GM19463 (cell line): ENCODE measurements at regions not wholly inside any gene's neighbourhood (a gene's known extent, or its start where the extent isn't known, plus 50 kb on each side); places are given as distances from the start of the nearest gene placed in this dataset.
"Not testable (repeated sequence)": the region's sequence is repeated elsewhere in the genome, so short reads cannot be mapped to it uniquely, and the experiment has no call there.

Experiments
- ATAC-seq: cut with Tn5 transposase; IDR thresholded peaks from one replicate; pipeline ENCODE4 v1.9.1; 2021; ENCODE audit warnings: mild to moderate bottlenecking, moderate library complexity; ENCODE audit not compliant: unreplicated experiment

GRCh38 chr18:35864916-35865315, 107.6 kb upstream of the RMP24 start:
- no peak for ATAC-seq

DNA sequence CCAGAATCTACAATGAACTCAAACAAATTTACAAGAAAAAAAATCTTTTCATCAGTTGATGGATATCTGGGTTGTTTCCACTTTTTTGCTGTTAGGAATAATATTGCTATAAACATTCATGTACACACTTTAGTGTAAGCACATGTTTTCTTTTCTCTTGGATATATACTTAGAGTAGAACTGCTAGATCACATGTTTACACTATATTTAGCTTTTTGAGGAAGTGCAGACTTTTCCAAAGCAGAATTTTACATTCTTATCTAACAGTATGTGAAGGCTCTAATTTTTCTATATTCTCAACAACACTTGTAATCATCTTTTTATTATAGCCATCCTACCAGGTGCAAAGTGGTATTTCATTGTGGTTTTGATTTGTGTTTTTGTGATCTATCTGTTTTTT, 103.6 kb upstream of the RMP24 start:
- ATAC-seq = no peak

- ATAC-seq = no peak
Observed at GRCh38 chr18:35871337-35871736, 101.1 kb upstream of the RMP24 start.

- ATAC-seq = no peak
Observed at GRCh38 chr18:35875566-35875965, 96.9 kb upstream of the RMP24 start.

DNA sequence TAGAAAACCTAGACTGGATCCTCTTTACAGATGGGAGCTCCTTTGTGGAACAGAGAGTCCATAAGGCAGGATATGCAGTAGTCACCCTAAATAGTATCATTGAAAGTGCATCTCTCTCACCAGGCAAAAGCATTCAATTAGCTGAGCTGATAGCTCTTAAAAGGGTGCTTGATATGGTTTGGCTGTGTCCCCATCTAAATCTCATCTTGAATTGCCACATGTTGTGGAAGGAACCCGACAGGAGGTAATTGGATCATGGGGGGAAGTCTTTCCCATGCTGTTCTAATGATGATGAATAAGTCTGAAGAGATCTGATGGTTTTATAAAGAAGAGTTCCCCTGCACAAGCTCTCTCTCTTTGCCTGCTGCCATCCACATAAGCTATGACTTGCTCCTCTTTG, 96.2 kb upstream of the RMP24 start:
- ATAC-seq = no peak

DNA sequence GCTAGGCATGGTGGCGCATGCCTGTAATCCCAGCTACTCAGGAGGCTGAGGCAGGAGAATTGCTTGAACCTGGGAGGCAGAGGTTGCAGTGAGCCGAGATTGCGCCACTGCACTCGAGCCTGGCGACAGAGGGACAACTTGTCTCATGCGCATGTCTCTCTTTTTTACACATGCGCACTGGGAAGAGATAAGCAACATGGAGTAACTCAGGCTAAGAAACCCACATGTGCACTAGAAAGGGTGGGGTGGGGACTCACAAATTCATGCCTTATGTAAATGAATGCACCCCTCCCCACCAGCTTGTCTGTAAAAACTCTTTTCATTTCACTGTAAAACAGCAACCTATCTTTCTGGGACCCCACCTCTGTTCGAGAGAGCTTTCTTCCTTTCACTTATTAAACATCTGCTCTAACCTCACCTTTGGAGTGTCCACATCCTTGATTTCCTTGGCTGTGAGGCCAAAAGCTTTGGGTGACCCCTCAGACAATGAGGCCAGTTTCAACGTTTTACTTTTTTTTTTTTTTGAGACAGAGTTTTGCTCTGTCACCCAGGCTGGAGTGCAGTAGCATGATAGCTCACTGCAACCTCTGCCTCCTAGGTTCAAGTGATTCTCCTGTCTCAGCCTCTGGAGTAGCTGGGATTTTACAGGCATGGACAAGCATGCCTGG, 91.6 kb upstream of the RMP24 start:
- no peak for ATAC-seq

DNA sequence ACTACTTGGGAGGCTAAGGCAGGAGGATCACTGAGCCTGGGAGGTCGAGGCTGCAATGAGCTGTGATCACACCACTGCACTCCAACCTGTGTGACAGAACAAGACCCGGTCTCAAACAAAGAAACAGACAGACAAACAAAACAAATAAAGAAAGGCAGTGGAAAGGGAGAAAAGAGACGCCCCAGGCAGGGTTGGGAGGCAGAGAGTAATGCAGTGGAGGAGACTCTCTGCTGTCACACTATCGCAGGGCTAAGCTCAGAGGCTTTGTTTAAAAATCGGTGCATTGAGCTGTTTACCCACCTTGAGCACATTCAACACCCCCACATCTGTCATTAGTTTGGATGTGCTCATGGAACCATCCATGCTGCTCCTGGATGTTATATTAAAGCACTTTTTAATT, 84.2 kb upstream of the RMP24 start:
- no peak for ATAC-seq

DNA sequence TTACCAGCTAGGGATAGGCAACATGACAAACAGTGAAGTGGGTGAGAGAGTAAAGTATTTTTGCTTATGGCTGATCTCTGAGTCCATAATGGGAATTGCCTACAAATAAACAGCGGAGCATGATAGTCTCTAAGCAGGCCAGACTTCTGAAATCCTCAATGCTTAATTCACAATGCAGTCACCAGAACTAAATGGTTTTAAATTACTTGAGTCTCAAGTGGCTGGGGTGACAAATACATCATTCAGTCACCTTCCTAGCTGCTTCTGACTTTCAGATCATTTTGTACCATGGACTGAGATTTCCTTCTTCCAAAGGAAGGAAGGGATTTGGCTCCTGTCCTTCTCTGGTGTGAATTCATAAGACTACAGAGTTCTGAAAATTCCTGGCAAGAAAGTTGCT, 82.8 kb upstream of the RMP24 start:
- ATAC-seq = no peak

- no peak for ATAC-seq
Observed at GRCh38 chr18:35890323-35890722, 82.2 kb upstream of the RMP24 start.

- no peak for ATAC-seq
Observed at GRCh38 chr18:35892118-35892517, 80.4 kb upstream of the RMP24 start.

DNA sequence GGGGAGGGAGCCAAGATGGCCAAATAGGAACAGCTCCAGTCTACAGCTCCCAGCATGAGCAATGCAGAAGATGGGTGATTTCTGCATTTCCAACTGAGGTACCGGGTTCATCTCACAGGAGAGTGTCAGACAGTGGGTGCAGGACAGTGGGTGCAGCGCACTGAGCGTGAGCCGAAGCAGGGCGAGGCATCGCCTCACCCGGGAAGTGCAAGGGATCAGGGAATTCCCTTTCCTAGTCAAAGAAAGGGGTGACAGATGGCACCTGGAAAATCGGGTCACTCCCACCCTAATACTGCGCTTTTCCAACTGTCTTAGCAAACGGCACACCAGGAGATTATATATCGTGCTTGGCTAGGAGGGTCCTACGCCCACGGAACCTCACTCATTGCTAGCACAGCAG, 75.0 kb upstream of the RMP24 start:
- ATAC-seq = not testable (repeated sequence)

DNA sequence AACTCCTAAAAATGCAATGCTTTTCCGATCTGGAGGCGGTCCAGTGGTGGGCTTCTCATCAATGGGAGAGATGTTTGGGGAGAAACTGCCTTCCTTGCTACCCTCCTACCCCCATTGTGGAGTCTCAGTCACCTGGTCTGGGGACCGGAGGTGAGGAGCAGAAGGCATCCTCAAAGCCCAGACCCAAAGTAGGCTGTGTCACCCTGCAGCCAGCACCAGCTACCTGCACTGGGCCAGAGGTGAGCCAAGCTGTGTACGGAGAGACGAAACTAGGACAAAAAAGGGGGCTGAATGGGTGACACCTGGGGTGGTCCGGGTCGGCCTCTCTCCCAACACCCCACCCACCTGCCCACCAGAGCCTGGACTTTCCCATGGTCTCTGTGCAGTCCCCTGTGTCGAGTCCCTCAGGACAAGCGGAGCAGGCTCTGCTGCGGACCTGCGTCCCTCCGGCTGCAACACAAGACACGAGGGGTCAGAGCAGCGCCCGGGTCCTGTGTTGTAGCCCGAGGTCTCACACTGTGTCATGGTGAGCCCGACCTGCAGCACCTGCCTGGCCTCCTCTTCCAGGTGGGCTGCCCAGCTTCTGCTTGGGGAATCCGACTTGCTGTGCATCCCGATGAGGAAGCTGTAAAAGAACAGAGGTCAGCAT, 68.0 kb upstream of the RMP24 start:
- ATAC-seq = no peak

GRCh38 chr18:35905436-35905835, 67.0 kb upstream of the RMP24 start:
- ATAC-seq = no peak

DNA sequence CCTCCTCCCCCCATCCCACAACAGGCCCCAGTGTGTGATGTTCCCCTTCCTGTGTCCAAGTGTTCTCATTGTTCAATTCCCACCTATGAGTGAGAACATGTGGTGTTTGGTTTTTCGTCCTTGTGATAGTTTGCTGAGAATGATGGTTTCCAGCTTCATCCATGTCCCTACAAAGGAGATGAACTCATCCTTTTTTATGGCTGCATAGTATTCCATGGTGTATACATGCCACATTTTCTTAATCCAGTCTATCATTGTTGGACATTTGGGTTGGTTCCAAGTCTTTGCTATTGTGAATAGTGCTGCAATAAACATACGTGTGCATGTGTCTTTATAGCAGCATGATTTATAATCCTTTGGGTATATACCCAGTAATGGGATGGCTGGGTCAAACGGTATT, 66.2 kb upstream of the RMP24 start:
- ATAC-seq = not testable (repeated sequence)

DNA sequence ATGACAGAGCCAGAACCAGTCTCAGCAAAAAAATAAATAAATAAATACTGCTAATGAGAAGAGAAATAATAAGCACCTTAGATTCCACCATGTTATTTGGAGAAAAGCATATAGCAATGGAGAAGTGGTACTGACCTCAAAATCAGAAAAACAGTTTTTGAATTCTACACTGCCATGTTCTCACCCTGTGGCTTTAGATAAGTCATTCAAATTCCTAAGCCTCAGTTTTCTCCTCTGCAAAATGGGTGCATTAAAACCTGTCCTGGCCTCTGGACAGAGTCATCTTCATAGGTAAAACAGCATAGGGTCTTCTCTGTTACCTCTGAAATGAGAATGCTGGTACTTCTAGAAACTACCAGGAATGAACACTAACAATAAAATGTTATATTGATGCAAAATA, 62.2 kb upstream of the RMP24 start:
- ATAC-seq = no peak

GRCh38 chr18:35912332-35912731, 60.1 kb upstream of the RMP24 start:
- no peak for ATAC-seq

GRCh38 chr18:35915056-35915455, 57.4 kb upstream of the RMP24 start:
- no peak for ATAC-seq

DNA sequence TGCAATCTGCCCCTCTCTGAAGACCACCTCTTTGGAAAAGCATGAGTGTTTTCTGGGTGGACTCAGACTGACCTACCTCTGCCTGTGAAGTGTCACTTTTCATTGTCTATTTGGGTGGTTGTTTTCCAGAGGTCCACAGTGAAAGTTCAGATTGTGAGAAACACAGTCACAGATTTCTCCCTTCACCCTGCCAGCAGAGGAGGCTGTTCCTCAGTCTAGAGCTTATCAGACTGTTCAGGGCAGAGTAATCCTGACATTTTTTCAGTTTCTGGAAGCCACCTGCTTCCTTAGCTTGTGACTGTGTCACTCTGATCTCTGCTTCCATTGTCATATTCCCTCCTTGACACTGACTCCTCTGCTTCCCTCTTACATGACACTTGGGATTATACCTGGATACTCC, 55.4 kb upstream of the RMP24 start:
- ATAC-seq = no peak

GRCh38 chr18:35918564-35918963, 53.9 kb upstream of the RMP24 start:
- ATAC-seq = no peak

GRCh38 chr18:35919179-35919578, 53.3 kb upstream of the RMP24 start:
- no peak for ATAC-seq

GRCh38 chr18:35920623-35921022, 51.9 kb upstream of the RMP24 start:
- no peak for ATAC-seq
